Liver (tissue), 8 donors: ENCODE measurements at regions not wholly inside any gene's neighbourhood (a gene's known extent, or its start where the extent isn't known, plus 50 kb on each side); places are given as distances from the start of the nearest gene placed in this dataset.

Source experiments
- DNase-seq: peaks from one replicate; pipeline ENCODE4 v3.0.0-alpha.2; 2017; ENCODE audit warnings: low spot score
- H3K27ac ChIP-seq, 2 donors: one replicate each; pipeline ENCODE4 v1.7.0; 2013; ENCODE audit warnings: inconsistent platforms in 2 of 2, low read length in 2 of 2, control low read depth in 1 of 2, low read depth in 1 of 2, mild to moderate bottlenecking in 1 of 2
- H3K27me3 ChIP-seq, 4 donors: one replicate each; pipeline versions ENCODE4 v1.6.1 to v1.7.0; 2013; ENCODE audit warnings: low read length in 3 of 4, inconsistent platforms in 1 of 4, mild to moderate bottlenecking in 1 of 4, moderate library complexity in 1 of 4; ENCODE audit not compliant: control insufficient read depth in 4 of 4, insufficient read depth in 4 of 4
- H3K36me3 ChIP-seq, 4 donors: one replicate each; pipeline versions ENCODE4 v1.6.1 to v1.7.0; 2013; ENCODE audit warnings: low read length in 3 of 4, mild to moderate bottlenecking in 3 of 4, low read depth in 1 of 4, moderate library complexity in 1 of 4; ENCODE audit not compliant: control insufficient read depth in 4 of 4, insufficient read depth in 3 of 4
- H3K4me1 ChIP-seq, 4 donors: one replicate each; pipeline versions ENCODE4 v1.6.1 to v1.7.0; 2013; ENCODE audit warnings: low read length in 3 of 4, mild to moderate bottlenecking in 3 of 4, moderate library complexity in 1 of 4; ENCODE audit not compliant: control insufficient read depth in 4 of 4, insufficient read depth in 4 of 4
- H3K4me3 ChIP-seq, 3 donors: one replicate each; pipeline versions ENCODE4 v1.6.1 to v1.7.0; 2013; ENCODE audit warnings: low read length in 3 of 3, control low read depth in 1 of 3, low read depth in 1 of 3, mild to moderate bottlenecking in 1 of 3
- H3K9ac ChIP-seq, 2 donors: one replicate each; pipeline ENCODE4 v1.7.0; 2013; ENCODE audit warnings: low read length in 2 of 2, mild to moderate bottlenecking in 2 of 2, moderate library complexity in 2 of 2, control low read depth in 1 of 2, low read depth in 1 of 2
- H3K9me3 ChIP-seq, 4 donors: one replicate each; pipeline versions ENCODE4 v1.6.1 to v1.7.0; 2013; ENCODE audit warnings: low read length in 3 of 4; ENCODE audit not compliant: control insufficient read depth in 4 of 4
- ATF3 ChIP-seq: IDR thresholded peaks from 2 replicates; pipeline ENCODE4 v1.6.1; 2016; ENCODE audit warnings: antibody characterized with exemption
- CTCF ChIP-seq: fragments of 150-350 bp; IDR thresholded peaks from 2 replicates; pipeline ENCODE4 v1.5.1; 2017; ENCODE audit warnings: improper control_type of control experiment, low read depth, low read length; ENCODE audit not compliant: missing input control
- EGR1 ChIP-seq, 2 donors: IDR thresholded peaks; 2 replicates each; pipeline ENCODE4 v1.6.1; 2016 to 2018; ENCODE audit warnings: antibody characterized with exemption in 2 of 2, low read depth in 2 of 2
- FOXA1 ChIP-seq: IDR thresholded peaks from 2 replicates; pipeline ENCODE4 v1.6.1; 2016; ENCODE audit warnings: antibody characterized with exemption
- FOXA2 ChIP-seq: IDR thresholded peaks from 2 replicates; pipeline ENCODE4 v1.6.1; 2016; ENCODE audit warnings: antibody characterized with exemption
- GABPA ChIP-seq, 2 donors: IDR thresholded peaks in 1 of 2; conservative IDR thresholded peaks in 1 of 2; 2 replicates each; pipeline ENCODE4 v1.6.1; 2016; ENCODE audit warnings: antibody characterized with exemption in 2 of 2, mild to moderate bottlenecking in 1 of 2, moderate library complexity in 1 of 2
- HNF4A ChIP-seq, 2 donors: conservative IDR thresholded peaks; 2 replicates each; pipeline ENCODE4 v1.6.1; 2016; ENCODE audit warnings: antibody characterized with exemption in 2 of 2, mild to moderate bottlenecking in 2 of 2
- HNF4G ChIP-seq: IDR thresholded peaks from 2 replicates; pipeline ENCODE4 v1.6.1; 2016; ENCODE audit warnings: antibody characterized with exemption
- JUND ChIP-seq, 2 donors: IDR thresholded peaks; 2 replicates each; pipeline ENCODE4 v1.6.1; 2016; ENCODE audit warnings: antibody characterized with exemption in 2 of 2
- MAX ChIP-seq: IDR thresholded peaks from 2 replicates; pipeline ENCODE4 v1.6.1; 2016; ENCODE audit warnings: antibody characterized with exemption
- NR2F2 ChIP-seq: IDR thresholded peaks from 2 replicates; pipeline ENCODE4 v1.6.1; 2016; ENCODE audit warnings: antibody characterized with exemption
- RAD21 ChIP-seq, 2 donors: IDR thresholded peaks; 2 replicates each; pipeline ENCODE4 v1.6.1; 2016; ENCODE audit warnings: antibody characterized with exemption in 2 of 2, mild to moderate bottlenecking in 2 of 2
- REST ChIP-seq: IDR thresholded peaks from 2 replicates; pipeline ENCODE4 v1.6.1; 2016; ENCODE audit warnings: antibody characterized with exemption, mild to moderate bottlenecking
- RXRA ChIP-seq, 2 donors: IDR thresholded peaks; 2 replicates each; pipeline ENCODE4 v1.6.1; 2017 to 2018; ENCODE audit warnings: antibody characterized with exemption in 2 of 2, mild to moderate bottlenecking in 1 of 2
- SP1 ChIP-seq: IDR thresholded peaks from 2 replicates; pipeline ENCODE4 v1.6.1; 2018; ENCODE audit warnings: antibody characterized with exemption, mild to moderate bottlenecking
- TAF1 ChIP-seq: conservative IDR thresholded peaks from 2 replicates; pipeline ENCODE4 v1.6.1; 2016; ENCODE audit warnings: antibody characterized with exemption, mild to moderate bottlenecking
- YY1 ChIP-seq: IDR thresholded peaks from 2 replicates; pipeline ENCODE4 v1.6.1; 2016; ENCODE audit warnings: antibody characterized with exemption, mild to moderate bottlenecking
- ZBTB33 ChIP-seq: IDR thresholded peaks from 2 replicates; pipeline ENCODE4 v1.6.1; 2016; ENCODE audit warnings: antibody characterized with exemption
- WGBS: extraction: QIAGEN DNeasy Blood & Tissue Kit; methylation state at CpG from one replicate; pipeline ENCODE4 v1.1.7; 2013; 5-methylcytosine and 5-hydroxymethylcytosine counted together
- donor health status: healthy.
- donor health status: healthy.
- donor health status: healthy.
- donor health status: healthy.
- donor health status: healthy.

- Histone ChIP-seq H3K9ac (no peak overlapping the region), H3K36me3 (no peaks in the 10 kb centered on the region), H3K4me1 (peaks cover 0 to 24% (median 18%) of the 10 kb centered on the region in 4 donors), H3K4me3 (no peak overlapping the region), H3K27ac (no peak overlapping the region), H3K9me3 (no peaks in the 10 kb centered on the region), H3K27me3 (no peaks in the 10 kb centered on the region)
- no peak for TF ChIP-seq RXRA (IDR thresholded peaks at IDR 0.05)
- TF ChIP-seq FOXA2 = no peak
- TF ChIP-seq YY1 = no peak
- TF ChIP-seq HNF4A (conservative IDR thresholded peaks at IDR 0.05) = no peak
- TF ChIP-seq ZBTB33 = no peak
- no peak for TF ChIP-seq CTCF
- no peak for TF ChIP-seq TAF1
- no peak for TF ChIP-seq GABPA (IDR thresholded peaks at IDR 0.05 in 1 of 2, conservative IDR thresholded peaks at IDR 0.05 in 1 of 2)
- TF ChIP-seq NR2F2 = no peak
- TF ChIP-seq HNF4G = no peak
- DNase-seq = no peak
- WGBS = 96% methylated on average over 2 of the region's 2 CpGs
Observed at GRCh38 chr13:22201375-22201925, 530.6 kb downstream of the FGF9 start.

GRCh38 chr13:22210134-22210930 is 539.5 kb downstream of the FGF9 start:
- Histone ChIP-seq H3K4me1 (no peaks in the 10 kb centered on the region), H3K4me3 (no peak overlapping the region), H3K9me3 (no peaks in the 10 kb centered on the region), H3K36me3 (no peaks in the 10 kb centered on the region), H3K27me3 (no peaks in the 10 kb centered on the region), H3K27ac (no peak overlapping the region), H3K9ac (no peak overlapping the region)
- TF ChIP-seq TAF1 (no peak), REST (no peak), CTCF (no peak), HNF4A (conservative IDR thresholded peaks at IDR 0.05) (no peak), RXRA (IDR thresholded peaks at IDR 0.05) (no peak), FOXA1 (no peak), EGR1 (IDR thresholded peaks at IDR 0.05; ENCODE audit: low read depth in 2 of 2) (no peak), GABPA (IDR thresholded peaks at IDR 0.05 in 1 of 2, conservative IDR thresholded peaks at IDR 0.05 in 1 of 2) (no peak), MAX (no peak), YY1 (no peak), FOXA2 (no peak), SP1 (no peak), RAD21 (IDR thresholded peaks at IDR 0.05) (no peak), ZBTB33 (no peak), ATF3 (no peak), HNF4G (no peak), NR2F2 (no peak), JUND (IDR thresholded peaks at IDR 0.05) (no peak)
- 84% methylated on average over 14 of the region's 14 CpGs for WGBS
- DNase-seq = no peak
